ENCODE measurements at regions not wholly inside any gene's neighbourhood (a gene's known extent, or its start where the extent isn't known, plus 50 kb on each side); places are given as distances from the start of the nearest gene placed in this dataset.

DNA sequence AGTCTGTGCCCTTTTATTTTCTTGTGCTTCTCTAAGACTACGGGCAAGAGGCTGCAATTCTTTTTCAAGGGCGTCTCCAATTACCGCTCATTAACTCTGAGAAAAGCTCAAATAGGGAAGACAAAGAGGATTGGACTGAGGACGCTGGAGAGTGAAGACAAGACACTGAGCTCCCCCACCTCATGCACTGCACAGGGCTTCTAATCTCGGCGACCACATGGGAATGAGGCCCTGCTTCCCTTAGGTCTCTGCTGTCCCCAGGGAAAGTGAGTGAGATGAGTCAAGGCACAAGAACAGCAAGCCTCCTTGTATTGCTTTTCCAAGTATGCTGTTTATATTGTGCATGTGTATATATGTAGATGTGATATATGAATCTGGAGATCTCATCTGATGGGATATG lies 392.2 kb upstream of the CFAP20DC start:
- no peak for FAIRE-seq

GRCh38 chr3:59440285-59441028 lies 390.6 kb upstream of the CFAP20DC start:
- no peak for FAIRE-seq

GRCh38 chr3:59438492-59438891 lies 388.7 kb upstream of the CFAP20DC start:
- no peak for FAIRE-seq

- FAIRE-seq, result no peak
Observed at GRCh38 chr3:59436164-59436958, 386.5 kb upstream of the CFAP20DC start.

DNA sequence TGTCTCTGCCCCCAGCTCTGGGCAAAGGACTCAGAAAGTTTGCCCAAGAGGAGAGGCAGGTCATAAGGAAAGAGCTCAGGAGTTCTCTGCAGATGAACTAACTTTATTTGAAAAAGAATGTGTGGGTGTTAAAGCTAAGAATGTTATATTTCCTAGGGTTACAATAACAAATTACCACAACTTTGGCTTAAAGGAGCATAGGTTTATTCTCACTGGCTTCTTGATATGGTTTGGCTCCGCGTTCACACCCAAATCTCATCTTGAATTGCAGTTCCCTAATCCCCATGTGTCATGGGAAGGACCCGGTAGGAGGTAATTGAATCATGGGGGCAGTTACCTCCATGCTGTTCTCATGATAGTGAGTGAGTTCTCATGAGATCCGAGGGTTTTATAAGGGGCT lies 383.7 kb upstream of the CFAP20DC start:
- FAIRE-seq, result no peak

GRCh38 chr3:59432665-59433064 lies 382.8 kb upstream of the CFAP20DC start:
- FAIRE-seq, result no peak

- FAIRE-seq, result no peak
Observed at GRCh38 chr3:59430341-59430740, 380.5 kb upstream of the CFAP20DC start.

GRCh38 chr3:59429198-59429597 lies 379.4 kb upstream of the CFAP20DC start:
- no peak for FAIRE-seq

- FAIRE-seq, result no peak
Observed at GRCh38 chr3:59426821-59427565, 377.2 kb upstream of the CFAP20DC start.

- no peak for FAIRE-seq
Observed at GRCh38 chr3:59425942-59426341, 376.1 kb upstream of the CFAP20DC start.

- no peak for FAIRE-seq
Observed at GRCh38 chr3:59425371-59425770, 375.5 kb upstream of the CFAP20DC start.

DNA sequence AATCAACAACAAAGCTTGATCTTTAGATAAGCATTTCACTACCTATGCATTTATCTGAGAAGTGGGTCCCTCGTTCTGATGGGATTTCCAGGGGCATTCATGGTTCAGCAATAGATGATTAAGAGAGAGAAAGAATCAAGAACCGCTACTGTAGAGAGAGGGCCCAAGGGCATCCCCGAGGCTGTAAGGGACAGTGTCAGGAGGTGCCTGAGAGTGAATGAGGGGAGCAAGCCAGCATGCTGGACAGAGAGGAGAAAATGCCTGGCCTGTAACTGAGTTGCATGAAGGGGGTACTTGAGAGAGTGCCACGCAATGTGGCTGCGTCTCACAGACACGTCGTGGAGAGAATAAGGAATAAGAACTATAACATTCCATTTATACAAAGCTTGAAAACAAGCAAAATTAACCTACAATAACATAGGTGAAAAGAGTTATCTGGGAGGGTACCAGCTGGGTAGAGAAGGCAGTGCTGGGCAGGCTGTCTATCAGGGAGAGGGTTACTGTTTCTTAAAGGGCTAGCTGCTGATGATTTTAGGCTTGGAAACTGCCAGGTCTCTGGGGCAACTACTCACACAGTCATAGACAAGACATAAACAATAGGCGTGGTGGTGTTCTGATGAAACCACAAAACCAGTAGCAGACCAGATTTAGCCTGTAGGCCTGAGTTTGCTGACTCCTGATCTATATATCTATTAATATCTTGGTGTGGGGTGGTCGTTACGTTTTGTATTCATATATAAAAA lies 374.6 kb upstream of the CFAP20DC start:
- no peak for FAIRE-seq

GRCh38 chr3:59423707-59424106 lies 373.9 kb upstream of the CFAP20DC start:
- no peak for FAIRE-seq

GRCh38 chr3:59422312-59422711 lies 372.5 kb upstream of the CFAP20DC start:
- no peak for FAIRE-seq

DNA sequence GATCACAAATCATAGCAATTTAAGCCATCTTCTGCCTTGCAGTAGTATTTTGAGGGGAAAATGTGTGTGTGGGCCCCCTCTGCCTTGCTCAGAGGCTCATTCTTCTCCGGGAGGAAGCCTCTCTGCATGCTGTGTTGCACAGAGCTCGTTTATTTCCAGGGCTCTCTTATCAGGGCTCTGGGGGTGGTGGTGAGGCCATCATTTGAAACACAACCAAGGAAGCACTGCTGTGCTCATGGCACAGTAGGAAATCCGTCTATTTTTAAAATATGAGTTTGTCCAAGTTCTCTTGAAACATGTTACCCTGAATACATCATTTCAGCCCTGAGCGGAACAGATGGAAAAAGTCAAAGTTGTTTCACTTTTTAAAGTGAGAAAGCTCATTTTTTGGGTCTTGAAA lies 369.0 kb upstream of the CFAP20DC start:
- no peak for FAIRE-seq

GRCh38 chr3:59412516-59412915 lies 362.7 kb upstream of the CFAP20DC start:
- FAIRE-seq, result no peak

DNA sequence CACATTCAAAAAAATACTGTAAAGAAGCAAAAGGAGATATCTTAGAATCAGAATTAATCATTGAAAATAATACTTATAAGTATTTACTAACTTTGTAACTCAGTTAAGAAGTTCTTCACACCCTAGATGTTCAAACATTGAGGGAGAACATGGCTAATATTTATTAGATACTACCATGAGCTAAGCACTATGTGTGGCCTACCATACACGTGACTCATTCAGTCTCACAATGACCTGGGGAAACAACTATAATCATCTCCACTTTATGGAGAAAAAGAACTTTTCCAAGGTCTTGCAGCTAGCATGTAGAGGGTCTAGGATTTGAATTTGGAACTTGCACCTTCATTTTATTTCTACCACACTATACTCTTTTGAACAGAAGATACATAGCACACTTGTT lies 361.9 kb upstream of the CFAP20DC start:
- FAIRE-seq, result no peak

DNA sequence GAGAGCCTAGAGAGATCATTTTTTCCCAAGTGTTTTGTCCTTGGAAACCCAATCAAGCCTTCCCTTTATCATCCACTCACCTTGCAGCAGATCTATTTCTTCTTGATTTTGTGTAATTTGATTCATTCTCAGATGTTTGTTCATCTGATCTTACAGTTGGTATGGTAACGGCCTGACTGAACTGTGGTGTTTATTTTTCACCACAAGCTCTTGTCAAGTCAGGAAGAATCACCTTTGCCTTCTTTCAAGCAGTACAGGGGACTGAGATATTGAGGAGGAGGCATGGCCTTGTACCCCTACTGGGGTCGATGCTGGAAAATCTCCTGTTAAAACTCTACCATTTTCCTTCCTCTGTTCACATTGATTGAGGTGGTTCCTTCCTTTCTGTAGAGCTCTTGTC lies 361.4 kb upstream of the CFAP20DC start:
- no peak for FAIRE-seq

DNA sequence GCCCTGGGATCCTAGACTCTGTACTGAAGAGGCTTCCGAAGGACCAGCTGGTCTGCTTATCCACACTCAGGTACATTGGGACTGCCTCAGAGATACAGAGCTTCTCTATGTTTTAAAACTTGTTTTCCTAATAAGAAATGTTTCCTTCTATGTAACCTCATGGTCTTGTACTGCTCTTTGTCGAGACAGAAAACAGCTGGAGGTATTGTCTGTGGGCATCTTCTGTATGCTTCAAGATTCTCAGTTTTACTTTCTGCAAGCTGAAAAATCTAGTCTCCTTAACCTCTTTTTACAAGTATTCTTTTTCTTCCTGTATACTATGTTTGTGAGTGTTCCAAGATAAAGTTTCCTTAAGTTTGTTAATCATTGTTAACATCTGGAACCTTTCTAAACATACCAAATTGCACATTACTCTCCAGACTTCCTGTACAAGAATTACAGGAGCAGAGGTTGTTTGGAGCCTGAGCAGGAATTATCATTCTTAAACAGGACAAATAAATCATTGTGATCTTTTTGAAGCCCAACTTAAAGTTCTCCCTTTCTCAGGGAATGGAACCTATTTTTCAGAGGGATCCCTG lies 358.3 kb upstream of the CFAP20DC start:
- FAIRE-seq, result no peak

DNA sequence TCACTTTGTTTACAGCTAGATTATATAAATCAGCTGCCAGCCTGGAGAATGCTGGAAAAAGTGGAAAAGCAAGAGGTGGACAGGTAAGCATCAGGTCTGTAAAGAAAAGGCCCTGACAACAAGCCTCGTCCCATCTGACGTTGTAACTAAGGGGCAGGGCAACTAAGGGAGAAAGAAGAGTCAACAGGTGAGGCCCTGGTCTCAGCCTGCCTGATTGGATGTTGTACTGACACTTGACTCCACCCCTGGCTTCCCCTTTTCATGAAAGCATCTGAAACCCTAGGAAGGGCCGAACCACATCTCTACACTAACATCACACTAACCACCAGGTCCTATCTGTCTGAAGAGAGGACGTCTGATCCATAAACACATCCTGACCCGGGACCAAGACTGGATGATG lies 357.6 kb upstream of the CFAP20DC start:
- FAIRE-seq, result no peak

DNA sequence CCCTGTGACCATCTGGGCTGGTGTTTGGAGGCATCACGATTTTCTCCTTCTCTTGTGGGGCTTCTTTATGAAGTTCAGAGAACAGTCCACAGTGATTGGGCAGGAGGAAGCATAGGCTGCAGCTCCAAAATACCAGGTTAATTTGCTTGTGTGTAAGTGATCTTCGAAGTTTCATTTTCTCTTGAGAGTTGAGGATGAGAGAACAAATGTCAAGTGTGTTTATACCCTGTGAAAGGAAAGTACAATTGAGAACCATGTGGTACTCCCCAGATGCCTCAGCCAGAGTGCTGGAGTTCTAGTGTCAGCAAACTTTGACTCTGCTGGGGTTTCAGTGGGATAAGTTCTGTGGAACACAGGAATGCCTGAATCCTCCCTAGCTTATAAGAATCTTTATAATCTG lies 357.1 kb upstream of the CFAP20DC start:
- no peak for FAIRE-seq

DNA sequence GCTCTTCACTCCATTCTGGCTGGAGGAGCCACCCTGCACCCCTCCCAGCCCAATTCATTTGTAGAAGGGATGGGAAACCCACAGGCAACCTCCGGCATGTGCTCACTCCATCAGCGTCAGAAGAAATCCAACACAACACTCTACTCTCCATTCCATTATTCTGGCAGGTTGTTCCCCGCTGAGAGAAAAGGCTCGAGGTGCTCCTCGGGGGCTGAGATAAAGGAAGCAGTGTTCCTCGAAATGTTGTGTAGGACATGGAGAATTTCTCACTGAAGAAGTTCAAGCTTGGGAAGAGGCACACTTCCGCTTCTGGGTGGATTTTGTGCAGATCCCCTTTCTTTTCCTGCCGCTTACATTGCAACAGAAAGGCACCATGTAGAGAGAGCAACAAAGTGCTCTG lies 355.0 kb upstream of the CFAP20DC start:
- FAIRE-seq, result no peak

DNA sequence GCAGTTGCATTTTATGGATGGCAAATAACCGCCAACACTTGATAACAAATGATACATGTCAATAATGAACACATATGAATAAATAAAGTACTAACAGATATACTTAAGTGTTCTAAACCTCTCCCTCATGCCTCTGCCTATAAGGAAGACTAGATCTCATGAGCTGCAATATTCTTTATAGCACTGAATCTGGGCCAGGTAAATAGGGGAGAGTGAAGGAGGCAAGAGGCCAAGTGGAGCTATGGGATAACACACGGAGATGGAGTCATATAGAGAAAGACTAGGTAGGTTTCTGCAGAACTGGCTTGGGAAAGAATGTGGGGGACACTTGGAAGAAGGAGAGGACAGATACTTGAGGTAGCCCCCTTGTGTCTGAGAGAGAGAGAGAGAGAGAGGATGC lies 354.2 kb upstream of the CFAP20DC start:
- FAIRE-seq, result no peak
